Lung (tissue), 11 donors: ENCODE measurements at regions not wholly inside any gene's neighbourhood (a gene's known extent, or its start where the extent isn't known, plus 50 kb on each side); places are given as distances from the start of the nearest gene placed in this dataset.

Experiments used
- ATAC-seq: fragments of 200-7000 bp; cut with Tn5 transposase; one replicate; pipeline ENCODE4 v1.9.1; 2020; ENCODE audit warnings: moderate number of reproducible peaks; ENCODE audit not compliant: insufficient read depth, low FRiP score
- DNase-seq, 3 donors: peaks; one replicate each; pipeline ENCODE4 v3.0.0-alpha.2; 2013 to 2017
- H3K27ac ChIP-seq, 2 donors: one replicate each; pipeline ENCODE4 v1.5.1; 2013; ENCODE audit warnings: mild to moderate bottlenecking in 2 of 2, moderate library complexity in 2 of 2, control low read depth in 1 of 2, inconsistent platforms in 1 of 2, low read depth in 1 of 2, low read length in 1 of 2
- H3K27me3 ChIP-seq, 3 donors: one replicate each; pipeline ENCODE4 v1.5.1; 2013; ENCODE audit warnings: low read length in 2 of 3; ENCODE audit not compliant: control insufficient read depth in 3 of 3, insufficient read depth in 3 of 3
- H3K36me3 ChIP-seq, 4 donors: one replicate each; pipeline ENCODE4 v1.5.1; 2013; ENCODE audit warnings: low read length in 4 of 4, mild to moderate bottlenecking in 1 of 4, moderate library complexity in 1 of 4; ENCODE audit not compliant: control insufficient read depth in 4 of 4, insufficient read depth in 4 of 4
- H3K4me1 ChIP-seq, 5 donors: one replicate each; pipeline ENCODE4 v1.5.1; 2013; ENCODE audit warnings: low read length in 5 of 5, mild to moderate bottlenecking in 2 of 5, moderate library complexity in 1 of 5; ENCODE audit not compliant: control insufficient read depth in 5 of 5, insufficient read depth in 5 of 5
- H3K4me3 ChIP-seq: one replicate; pipeline ENCODE4 v1.5.1; 2013; ENCODE audit warnings: mild to moderate bottlenecking, control low read depth, moderate library complexity
- H3K9ac ChIP-seq, 2 donors: one replicate each; pipeline ENCODE4 v1.5.1; 2013; ENCODE audit warnings: low read length in 2 of 2, control low read depth in 1 of 2; ENCODE audit not compliant: insufficient read depth in 1 of 2
- H3K9me3 ChIP-seq, 4 donors: one replicate each; pipeline ENCODE4 v1.5.1; 2013; ENCODE audit warnings: low read length in 3 of 4, mild to moderate bottlenecking in 1 of 4, moderate library complexity in 1 of 4; ENCODE audit not compliant: control insufficient read depth in 4 of 4, insufficient read depth in 3 of 4
- WGBS, 2 donors: extraction: QIAGEN DNeasy Blood & Tissue Kit; methylation state at CpG; one replicate each; pipeline ENCODE4 v1.1.7; 2013; 5-methylcytosine and 5-hydroxymethylcytosine counted together
- TF ChIP-seq, protein P1 (sequence below): IDR thresholded peaks from 2 replicates; pipeline ENCODE4 v1.5.1; 2012; ENCODE audit warnings: mild to moderate bottlenecking; ENCODE audit errors: control extremely low read depth, extremely low read depth
- donor health status: control.
- donor health status: control.
- donor health status: Bipolar disorder and iron deficiency.
- donor health status: healthy.
- donor health status: DM: yes; HTN: yes; CAD: no.

DNA sequence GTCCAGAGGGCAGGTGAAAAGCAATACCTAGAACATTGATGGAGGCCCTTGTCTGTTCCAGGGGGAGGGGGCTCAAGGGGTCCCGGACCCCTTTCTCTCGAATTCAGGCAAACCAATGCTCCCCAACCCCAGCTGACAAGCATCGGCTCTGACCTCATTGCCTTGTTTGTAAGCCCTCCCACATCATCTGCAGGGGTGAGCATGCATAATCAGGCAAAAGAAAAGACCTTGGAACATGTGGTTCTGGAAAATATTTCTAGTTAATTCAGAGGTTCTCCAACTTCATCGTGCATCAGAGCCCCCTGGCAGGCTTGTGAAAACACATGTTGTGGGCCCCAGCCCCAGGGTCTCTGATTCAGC is 231.3 kb downstream of the TOMM20 start:
- no peak overlapping the region for H3K27ac ChIP-seq
- H3K4me3 ChIP-seq, result no peak overlapping the region

GRCh38 chr1:234896477-234897389 is 231.9 kb downstream of the TOMM20 start:
- no peak overlapping the region for H3K9ac ChIP-seq
- no peak overlapping the region for H3K4me3 ChIP-seq
- no peaks in the 10 kb centered on the region for H3K36me3 ChIP-seq
- WGBS, 2 donors, result 89 to 96% methylated on average over 15 of the region's 15 CpGs
- peaks cover 5 to 19% (median 11%) of the 10 kb centered on the region in 5 donors for H3K4me1 ChIP-seq
- no peak for ATAC-seq
- DNase-seq, result no peak
- H3K27me3 ChIP-seq, result no peaks in the 10 kb centered on the region
- no peaks in the 10 kb centered on the region for H3K9me3 ChIP-seq
- TF ChIP-seq, protein P1, sequence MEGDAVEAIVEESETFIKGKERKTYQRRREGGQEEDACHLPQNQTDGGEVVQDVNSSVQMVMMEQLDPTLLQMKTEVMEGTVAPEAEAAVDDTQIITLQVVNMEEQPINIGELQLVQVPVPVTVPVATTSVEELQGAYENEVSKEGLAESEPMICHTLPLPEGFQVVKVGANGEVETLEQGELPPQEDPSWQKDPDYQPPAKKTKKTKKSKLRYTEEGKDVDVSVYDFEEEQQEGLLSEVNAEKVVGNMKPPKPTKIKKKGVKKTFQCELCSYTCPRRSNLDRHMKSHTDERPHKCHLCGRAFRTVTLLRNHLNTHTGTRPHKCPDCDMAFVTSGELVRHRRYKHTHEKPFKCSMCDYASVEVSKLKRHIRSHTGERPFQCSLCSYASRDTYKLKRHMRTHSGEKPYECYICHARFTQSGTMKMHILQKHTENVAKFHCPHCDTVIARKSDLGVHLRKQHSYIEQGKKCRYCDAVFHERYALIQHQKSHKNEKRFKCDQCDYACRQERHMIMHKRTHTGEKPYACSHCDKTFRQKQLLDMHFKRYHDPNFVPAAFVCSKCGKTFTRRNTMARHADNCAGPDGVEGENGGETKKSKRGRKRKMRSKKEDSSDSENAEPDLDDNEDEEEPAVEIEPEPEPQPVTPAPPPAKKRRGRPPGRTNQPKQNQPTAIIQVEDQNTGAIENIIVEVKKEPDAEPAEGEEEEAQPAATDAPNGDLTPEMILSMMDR, result no peak
- no peak overlapping the region for H3K27ac ChIP-seq

More for the DNA sequence above, 231.3 kb downstream of the TOMM20 start:
- Histone ChIP-seq H3K9me3 (no peaks in the 10 kb centered on the region), H3K27me3 (no peaks in the 10 kb centered on the region), H3K4me1 (peaks cover 5 to 19% (median 11%) of the 10 kb centered on the region in 5 donors), H3K9ac (no peak overlapping the region), H3K36me3 (no peaks in the 10 kb centered on the region)
- ATAC-seq (no peak), DNase-seq (no peak)
- TF ChIP-seq, protein P1, result no peak
- 73 to 82% methylated on average over 4 of the region's 4 CpGs for WGBS, 2 donors

DNA sequence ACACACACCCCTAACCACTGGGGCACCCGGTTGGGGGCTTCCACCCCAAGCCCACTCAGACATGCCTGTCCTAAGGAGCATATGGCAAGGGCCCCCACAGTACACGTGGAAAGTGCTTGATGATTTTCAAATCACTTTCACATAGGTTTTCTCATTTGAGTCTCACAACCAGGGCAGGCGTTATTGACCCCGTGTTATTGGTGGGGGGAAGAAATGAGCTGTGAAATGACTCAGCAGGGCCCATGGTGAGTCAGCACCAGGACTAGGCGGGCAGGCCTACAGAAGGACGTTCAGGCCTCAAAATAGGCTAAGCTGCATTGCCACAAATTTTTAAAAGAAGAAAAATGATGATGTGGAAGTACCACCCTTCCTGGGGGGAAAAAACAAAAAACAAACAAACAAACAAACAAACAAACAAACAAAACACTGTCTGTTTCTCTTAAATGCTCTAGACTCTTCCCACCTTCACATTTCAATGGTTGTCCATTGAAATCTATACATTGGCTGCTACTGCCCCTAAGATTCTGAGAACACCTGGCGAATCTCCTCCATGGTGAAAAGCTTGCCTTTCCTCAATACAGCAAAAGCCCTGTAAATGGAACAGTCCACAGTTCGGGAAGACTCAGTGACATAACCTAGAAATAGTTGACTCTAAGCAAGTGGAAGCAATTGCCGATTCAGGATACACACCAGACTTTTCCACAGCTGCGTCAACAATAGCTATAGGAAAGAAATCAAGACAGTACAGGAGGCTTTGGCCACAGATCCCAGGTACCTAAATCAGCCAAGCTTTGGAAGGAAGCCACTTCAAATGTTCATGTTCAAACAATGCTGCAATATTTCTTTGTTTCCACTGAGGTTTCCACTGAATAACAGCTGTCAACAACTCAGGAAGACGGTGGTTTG is 234.7 kb downstream of the TOMM20 start:
- DNase-seq (peak in 2 of 3 donors; percentile 46 to 63), ATAC-seq (no peak)
- Histone ChIP-seq H3K27ac (peak overlapping the region; percentile 18 to 41), H3K36me3 (no peaks in the 10 kb centered on the region), H3K9me3 (no peaks in the 10 kb centered on the region), H3K9ac (no peak overlapping the region), H3K4me1 (peaks cover 1 to 13% (median 8%) of the 10 kb centered on the region in 5 donors), H3K27me3 (no peaks in the 10 kb centered on the region), H3K4me3 (no peak overlapping the region)
- WGBS, 2 donors, result 54 to 61% methylated on average over 11 of the region's 11 CpGs
- TF ChIP-seq, protein P1, result no peak
